ENCODE measurements at regions not wholly inside any gene's neighbourhood (a gene's known extent, or its start where the extent isn't known, plus 50 kb on each side); places are given as distances from the start of the nearest gene placed in this dataset.

DNA sequence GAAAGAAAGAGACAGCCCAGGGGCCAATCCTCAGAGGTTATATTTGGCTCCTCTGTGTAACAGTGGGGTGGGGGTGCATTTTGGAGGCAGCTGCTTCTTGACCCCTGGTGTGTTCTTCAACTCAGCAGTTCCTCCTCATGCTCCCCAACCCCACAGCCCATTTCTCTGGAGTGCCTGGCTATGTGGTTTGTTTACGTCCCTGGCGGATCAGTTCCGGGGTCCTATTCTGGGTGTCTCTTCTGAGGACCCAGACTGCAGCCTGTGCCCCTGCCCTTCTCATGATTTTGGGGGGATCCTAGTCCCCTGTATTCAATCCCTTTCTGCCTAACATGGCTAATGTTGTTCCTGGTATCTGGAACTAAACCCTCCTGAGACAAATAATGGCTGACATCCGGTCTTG lies 70.5 kb upstream of the SULF2 start:
- no peaks in the 10 kb centered on the region for H3K9me3 ChIP-seq
- no peaks in the 10 kb centered on the region for H3K36me3 ChIP-seq
- H3K4me1 ChIP-seq (ENCODE audit: control insufficient read depth in 1 of 2, insufficient read depth in 1 of 2, low read depth in 1 of 2, low read length in 1 of 2), result no peaks in the 10 kb centered on the region
- H3K27ac ChIP-seq, result no peak overlapping the region
- no peak overlapping the region for H3K4me3 ChIP-seq (ENCODE audit: low read depth in 1 of 2, low read length in 1 of 2)
- TF ChIP-seq, protein P1, sequence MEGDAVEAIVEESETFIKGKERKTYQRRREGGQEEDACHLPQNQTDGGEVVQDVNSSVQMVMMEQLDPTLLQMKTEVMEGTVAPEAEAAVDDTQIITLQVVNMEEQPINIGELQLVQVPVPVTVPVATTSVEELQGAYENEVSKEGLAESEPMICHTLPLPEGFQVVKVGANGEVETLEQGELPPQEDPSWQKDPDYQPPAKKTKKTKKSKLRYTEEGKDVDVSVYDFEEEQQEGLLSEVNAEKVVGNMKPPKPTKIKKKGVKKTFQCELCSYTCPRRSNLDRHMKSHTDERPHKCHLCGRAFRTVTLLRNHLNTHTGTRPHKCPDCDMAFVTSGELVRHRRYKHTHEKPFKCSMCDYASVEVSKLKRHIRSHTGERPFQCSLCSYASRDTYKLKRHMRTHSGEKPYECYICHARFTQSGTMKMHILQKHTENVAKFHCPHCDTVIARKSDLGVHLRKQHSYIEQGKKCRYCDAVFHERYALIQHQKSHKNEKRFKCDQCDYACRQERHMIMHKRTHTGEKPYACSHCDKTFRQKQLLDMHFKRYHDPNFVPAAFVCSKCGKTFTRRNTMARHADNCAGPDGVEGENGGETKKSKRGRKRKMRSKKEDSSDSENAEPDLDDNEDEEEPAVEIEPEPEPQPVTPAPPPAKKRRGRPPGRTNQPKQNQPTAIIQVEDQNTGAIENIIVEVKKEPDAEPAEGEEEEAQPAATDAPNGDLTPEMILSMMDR (IDR thresholded peaks at IDR 0.05), result no peak
- no peaks in the 10 kb centered on the region for H3K27me3 ChIP-seq

DNA sequence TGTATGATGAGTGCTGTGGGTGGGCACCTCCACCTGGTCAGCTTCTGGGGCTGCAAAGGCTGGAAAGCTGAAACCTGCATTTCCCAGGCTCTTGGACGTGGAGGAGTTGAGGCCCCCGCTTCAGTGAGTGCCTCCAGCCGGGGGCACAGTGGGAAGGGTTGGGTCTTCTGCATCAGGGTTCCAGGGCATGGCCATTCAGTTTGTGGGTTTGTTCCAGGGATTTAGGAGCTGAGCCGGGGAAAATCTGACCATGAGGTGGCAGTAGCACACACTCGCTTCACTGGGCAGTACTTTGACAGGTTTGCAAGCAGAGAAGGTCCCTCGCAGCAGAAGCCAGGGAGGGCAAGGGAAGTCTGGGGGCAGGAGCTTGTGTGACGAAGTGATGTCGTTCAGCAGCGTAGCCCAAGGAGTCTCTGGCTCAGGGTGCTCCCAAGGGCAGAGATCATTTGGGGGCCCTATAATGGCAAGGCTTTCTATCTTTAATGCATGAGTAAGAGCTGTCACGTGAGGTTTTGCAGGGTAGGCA lies 69.5 kb upstream of the SULF2 start:
- TF ChIP-seq, protein P1 (IDR thresholded peaks at IDR 0.05), result no peak
- Histone ChIP-seq H3K9me3 (no peaks in the 10 kb centered on the region), H3K36me3 (no peaks in the 10 kb centered on the region)

DNA sequence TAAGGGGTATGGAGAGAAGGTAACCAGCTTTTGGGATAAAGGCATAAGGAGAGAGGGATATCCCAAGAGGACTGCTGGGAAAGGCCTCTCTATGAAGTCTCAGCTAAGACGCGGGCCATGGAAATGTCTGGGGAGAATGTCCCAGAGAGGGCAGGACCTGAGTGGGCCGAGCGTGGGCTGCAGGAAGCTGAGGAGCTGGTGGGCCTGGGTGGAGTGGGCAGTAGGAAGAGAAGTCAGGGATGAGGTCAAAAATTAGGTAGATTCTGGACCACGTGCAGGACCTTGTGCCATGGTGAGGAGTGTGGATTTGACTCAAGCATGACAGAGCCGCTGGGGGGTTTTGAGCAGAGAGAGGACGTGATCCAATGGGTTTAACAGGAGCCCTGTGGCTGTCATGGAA lies 66.5 kb upstream of the SULF2 start:
- Histone ChIP-seq H3K36me3 (no peaks in the 10 kb centered on the region), H3K27ac (no peak overlapping the region), H3K4me3 (ENCODE audit: low read depth in 1 of 2, low read length in 1 of 2) (no peak overlapping the region), H3K27me3 (peaks cover 7% of the 10 kb centered on the region), H3K4me1 (ENCODE audit: control insufficient read depth in 1 of 2, insufficient read depth in 1 of 2, low read depth in 1 of 2, low read length in 1 of 2) (no peaks in the 10 kb centered on the region), H3K9me3 (no peaks in the 10 kb centered on the region)
- TF ChIP-seq, protein P1 (IDR thresholded peaks at IDR 0.05), result no peak

More for the DNA sequence above, 69.5 kb upstream of the SULF2 start:
- H3K4me3 ChIP-seq (ENCODE audit: low read depth in 1 of 2, low read length in 1 of 2), result no peak overlapping the region
- no peak overlapping the region for H3K27ac ChIP-seq
- H3K4me1 ChIP-seq (ENCODE audit: control insufficient read depth in 1 of 2, insufficient read depth in 1 of 2, low read depth in 1 of 2, low read length in 1 of 2), result no peaks in the 10 kb centered on the region
- H3K27me3 ChIP-seq, result peaks cover 2% of the 10 kb centered on the region

DNA sequence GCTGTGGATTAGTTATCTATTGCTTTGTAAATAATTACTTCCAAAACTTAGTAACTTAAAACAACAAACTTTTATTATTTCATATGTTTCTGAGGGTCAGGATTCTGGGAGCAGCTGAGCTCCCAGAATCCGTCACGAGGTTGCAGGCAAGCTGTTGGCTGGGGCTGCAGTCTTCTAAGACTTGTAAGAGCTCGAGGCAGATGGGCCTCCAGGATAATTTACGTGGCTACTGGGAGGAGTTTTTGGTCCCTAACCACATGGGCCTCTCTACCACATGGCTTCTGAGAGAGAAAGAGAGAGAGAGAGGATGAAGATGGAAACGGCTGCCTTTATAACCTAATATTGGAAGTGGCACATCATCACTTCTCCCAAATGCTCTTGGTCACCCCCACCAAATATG lies 64.9 kb upstream of the SULF2 start:
- Histone ChIP-seq H3K4me3 (ENCODE audit: low read depth in 1 of 2, low read length in 1 of 2) (no peak overlapping the region), H3K9me3 (no peaks in the 10 kb centered on the region), H3K27me3 (peaks cover 7% of the 10 kb centered on the region), H3K4me1 (ENCODE audit: control insufficient read depth in 1 of 2, insufficient read depth in 1 of 2, low read depth in 1 of 2, low read length in 1 of 2) (no peaks in the 10 kb centered on the region), H3K36me3 (no peaks in the 10 kb centered on the region), H3K27ac (no peak overlapping the region)
- TF ChIP-seq, protein P1 (IDR thresholded peaks at IDR 0.05), result no peak

DNA sequence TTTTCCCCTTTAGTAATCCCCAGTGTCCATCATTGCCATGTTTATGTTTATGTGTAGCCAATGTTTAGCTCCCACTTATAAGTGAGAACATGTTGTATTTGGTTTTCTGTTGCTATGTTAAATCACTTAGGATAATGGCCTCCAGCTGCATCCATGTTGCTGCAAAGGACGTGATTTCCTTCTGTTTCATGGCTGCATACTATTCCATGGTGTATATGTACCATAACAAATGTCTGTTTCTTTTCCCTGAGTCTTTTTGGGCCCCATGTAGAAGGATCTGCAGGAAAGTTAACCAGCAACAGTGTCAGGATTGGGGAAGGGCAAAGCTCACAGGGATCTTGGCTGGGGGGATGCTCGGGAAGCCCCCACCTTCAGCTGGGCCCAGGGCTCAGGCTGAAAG lies 64.3 kb upstream of the SULF2 start:
- H3K27ac ChIP-seq, result no peak overlapping the region

More for the DNA sequence above, 64.3 kb upstream of the SULF2 start:
- TF ChIP-seq, protein P1 (IDR thresholded peaks at IDR 0.05), result no peak
- H3K36me3 ChIP-seq, result no peaks in the 10 kb centered on the region
- no peaks in the 10 kb centered on the region for H3K9me3 ChIP-seq
- no peak overlapping the region for H3K4me3 ChIP-seq (ENCODE audit: low read depth in 1 of 2, low read length in 1 of 2)
- H3K27me3 ChIP-seq, result peaks cover 7% of the 10 kb centered on the region
- no peaks in the 10 kb centered on the region for H3K4me1 ChIP-seq (ENCODE audit: control insufficient read depth in 1 of 2, insufficient read depth in 1 of 2, low read depth in 1 of 2, low read length in 1 of 2)
